GM18867 (cell line): ENCODE measurements at regions not wholly inside any gene's neighbourhood (a gene's known extent, or its start where the extent isn't known, plus 50 kb on each side); places are given as distances from the start of the nearest gene placed in this dataset.
A peak's percentile ranks its signal among the peaks of the same experiment; 100 is the strongest.

ENCODE experiments used
- ATAC-seq: cut with Tn5 transposase; IDR thresholded peaks from one replicate; pipeline ENCODE4 v1.9.1; 2021; ENCODE audit warnings: mild to moderate bottlenecking, moderate library complexity; ENCODE audit not compliant: unreplicated experiment

DNA sequence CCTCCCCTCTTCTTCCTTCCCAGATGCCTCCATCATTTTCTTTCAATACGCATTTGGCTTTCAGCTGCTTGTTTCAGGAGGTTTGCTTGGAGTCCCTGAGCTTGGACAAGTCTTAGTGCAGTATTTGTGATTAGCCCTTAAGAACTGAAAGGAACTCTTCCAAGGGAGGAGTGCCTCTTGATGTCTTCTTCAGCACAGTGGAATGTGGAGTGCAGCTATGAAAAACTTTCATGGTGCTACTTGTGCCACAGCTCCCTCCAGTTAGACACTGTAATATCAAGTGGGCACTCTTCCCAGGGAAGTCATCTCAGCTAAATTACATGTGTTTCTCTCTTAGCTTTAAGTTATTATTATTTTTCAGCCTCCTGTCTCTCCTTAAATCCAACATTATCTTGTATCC lies 173.1 kb downstream of the NECTIN3 start:
- ATAC-seq, result no peak

DNA sequence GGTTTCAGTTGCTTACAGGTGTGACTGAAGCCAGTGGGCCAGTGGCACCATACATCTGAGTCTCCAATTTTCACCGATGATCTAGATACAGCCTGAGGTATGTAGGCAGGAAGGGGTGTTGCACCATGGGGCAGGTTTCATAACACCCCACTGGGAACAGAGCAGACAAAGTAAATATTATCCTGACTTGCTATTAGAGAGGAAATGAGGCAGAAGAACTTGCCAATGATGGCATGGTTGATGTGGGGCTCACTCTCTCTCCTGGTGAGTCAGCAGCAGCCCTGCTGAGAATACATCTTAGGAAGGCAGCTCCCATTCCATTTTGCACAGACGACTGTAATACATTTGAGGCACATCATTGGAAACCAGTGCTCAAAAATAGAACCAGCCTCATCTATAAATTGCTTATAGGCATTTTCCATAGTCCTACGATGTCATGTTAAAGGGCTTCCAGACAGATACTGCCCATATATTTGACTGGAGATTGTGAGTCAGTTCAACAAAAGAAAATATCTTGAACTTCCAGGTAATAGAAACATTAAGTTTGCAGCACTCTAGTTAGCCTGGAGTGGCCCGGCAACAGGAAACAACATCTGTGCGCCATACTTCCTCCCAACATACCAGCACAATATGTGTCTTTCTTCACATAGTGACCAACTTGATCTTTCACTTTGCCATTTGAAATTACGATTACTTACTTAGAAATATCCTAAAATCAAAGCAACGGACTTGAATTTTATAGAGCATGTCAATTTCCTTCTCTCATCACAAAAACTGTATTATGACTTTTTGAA lies 175.5 kb downstream of the NECTIN3 start:
- no peak for ATAC-seq

DNA sequence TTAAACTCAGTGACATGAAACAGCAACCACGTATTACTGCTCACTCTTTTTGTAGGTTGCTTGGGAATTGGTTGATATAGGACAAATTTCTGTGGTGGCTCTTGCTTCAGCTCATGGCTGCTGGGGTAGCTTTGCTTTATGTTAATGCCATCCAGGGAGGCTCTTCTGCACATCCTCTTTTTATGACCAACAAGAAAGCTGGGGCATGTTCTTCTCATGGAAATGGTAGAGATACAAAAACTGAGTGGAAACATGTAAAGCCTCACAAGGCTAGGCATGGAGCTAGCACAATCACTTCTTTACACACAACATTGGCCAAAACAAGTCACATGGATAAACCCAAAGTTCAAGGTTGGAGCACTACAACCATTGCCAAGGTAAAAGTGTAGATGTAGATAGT lies 176.8 kb downstream of the NECTIN3 start:
- no peak for ATAC-seq

DNA sequence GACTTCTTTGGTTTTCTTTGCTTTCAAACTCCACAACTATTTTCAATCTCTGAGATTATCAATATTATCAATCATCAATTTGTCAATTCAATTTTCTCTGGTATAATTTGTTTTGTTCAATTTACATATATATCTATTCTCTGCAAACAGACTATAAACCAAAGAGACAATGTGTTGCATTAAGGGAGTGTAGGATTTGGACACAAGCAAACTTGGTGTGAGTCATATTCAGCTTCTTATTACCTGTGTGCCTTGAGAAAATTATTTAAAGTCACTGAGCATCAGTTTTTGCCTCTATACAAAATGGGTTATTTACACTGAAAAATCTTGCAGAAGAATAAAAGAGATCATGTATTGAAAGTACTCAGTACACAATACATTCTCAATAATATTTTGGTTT lies 177.8 kb downstream of the NECTIN3 start:
- no peak for ATAC-seq

DNA sequence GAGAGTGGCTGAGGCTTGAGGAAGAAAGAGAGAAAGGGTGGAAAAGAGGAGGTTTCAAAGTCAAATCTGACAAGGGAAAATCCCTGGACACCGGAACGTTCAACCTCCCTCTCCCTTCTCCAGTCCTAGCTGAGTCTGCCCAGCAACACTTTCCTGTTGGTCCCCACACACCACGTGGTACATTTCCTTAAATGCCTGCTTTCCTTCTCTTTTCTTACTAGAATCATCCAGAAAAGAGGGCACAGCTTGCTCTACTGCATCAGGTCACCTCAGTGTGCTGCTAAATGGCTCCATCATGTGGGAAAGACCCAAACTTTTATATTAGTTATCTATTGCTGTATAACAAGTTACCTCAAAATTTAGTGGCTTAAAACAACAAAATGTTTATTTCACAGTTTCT lies 181.2 kb downstream of the NECTIN3 start:
- ATAC-seq, result peak; percentile 62

DNA sequence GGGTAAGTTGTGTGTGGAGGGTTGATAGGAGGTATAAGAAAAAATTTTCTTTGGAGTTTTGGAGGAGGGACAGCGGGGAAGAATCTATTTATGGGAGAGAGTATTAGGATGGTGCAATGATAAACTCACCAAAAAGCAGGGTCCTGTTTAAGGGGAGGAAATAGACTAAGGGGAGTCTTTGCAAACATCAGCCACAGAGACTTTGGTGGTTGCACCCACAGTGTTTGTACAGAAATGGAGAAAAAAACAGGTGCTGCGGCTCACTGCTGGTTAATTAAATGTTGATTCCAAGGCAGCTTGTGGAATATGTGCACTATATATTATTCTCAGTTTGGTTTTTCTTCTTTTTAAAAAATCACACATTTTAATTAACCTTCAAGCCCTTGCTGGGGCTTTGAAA lies 182.1 kb downstream of the NECTIN3 start:
- ATAC-seq, result no peak

DNA sequence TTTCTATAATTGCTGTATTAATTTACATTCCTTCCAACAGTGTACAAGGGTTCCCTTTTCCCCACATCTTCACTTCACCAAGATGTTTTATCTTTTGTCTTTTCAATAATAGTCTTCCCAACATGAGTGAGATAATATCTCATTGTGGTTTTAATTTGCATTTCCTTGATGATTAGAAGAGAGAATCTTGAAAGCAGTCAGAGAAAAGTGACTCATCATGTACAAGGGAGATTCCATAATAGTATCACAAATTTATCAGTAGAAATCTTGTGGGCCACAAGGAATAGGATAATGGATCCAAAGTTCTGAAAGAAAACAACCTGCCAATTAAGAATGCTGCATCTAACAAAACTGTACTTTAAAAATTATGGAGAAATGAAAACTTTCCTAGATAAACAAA lies 189.3 kb downstream of the NECTIN3 start:
- ATAC-seq, result peak; percentile 54

DNA sequence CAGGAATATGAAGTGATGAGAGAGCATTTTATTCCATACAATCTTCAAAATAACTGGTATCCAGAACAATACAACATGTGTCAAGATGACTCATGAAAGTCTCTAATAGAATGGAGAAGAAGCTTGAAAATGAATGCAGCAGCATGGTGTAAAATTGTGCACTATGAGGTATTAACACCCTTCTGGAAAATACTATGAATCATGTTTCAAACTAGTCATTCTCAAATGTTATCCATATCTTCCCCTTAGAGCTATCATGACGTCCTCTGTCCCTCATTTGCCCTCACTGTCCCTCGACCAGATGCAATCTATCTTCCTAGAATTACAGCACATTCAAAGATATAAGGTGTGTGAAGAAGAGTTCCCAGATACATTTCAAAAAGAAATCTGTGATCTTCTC lies 198.2 kb downstream of the NECTIN3 start:
- no peak for ATAC-seq

DNA sequence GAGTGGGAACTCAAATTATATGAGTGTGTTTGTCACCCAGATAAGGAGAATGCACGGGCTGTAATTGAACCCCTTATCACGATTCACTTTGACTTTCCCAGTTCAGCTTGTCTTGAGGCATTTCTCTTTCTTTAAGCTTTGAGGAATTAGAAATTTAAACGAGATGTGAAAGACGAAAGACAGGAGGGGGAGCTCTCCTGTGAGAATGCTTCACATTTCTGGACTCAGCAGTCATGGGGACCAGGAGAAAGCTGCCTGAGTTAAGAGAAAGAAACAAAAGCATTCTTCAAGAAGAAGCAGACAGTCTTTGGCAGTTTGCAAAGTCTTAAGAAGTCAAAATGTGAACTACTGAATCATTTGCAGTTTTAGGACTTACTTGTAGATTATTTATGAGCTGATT lies 205.6 kb downstream of the NECTIN3 start:
- no peak for ATAC-seq

DNA sequence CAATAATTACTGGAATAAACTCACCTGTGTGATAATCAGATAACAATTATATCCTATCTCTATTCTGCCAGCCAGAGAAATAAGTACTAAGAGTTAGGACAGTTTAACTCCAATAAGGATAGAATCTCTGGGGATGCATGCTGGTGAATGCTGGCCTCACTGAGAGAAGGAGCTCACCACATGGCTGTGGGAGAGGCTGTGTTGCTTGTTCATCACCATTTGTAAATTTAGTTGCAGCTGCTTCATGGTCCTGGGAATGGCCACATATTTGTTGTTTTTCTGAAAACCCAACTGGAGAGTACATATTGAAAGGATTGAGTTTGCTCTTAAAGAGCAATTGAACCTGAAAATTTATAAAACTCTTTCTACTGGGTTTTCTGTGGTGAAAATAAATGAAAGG lies 207.3 kb downstream of the NECTIN3 start:
- no peak for ATAC-seq

DNA sequence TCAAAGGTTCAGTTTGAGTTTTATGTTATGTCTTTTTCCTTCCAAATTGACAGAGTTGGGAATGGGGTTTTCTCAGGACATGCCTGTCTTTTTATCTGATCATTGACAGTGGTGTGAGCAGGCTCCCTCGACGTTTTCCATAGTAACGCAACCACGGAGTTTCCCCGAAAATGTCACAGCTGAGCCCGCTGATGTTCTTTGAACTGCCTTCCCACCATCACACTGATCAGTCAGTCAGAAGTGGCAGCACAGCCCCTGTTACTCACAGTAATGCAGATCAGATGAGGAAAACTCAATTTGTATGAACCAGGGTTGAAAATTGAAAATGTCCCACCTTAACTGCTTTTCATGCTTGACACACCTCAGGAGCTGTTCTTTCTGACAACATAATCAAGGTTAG lies 210.4 kb downstream of the NECTIN3 start:
- no peak for ATAC-seq

DNA sequence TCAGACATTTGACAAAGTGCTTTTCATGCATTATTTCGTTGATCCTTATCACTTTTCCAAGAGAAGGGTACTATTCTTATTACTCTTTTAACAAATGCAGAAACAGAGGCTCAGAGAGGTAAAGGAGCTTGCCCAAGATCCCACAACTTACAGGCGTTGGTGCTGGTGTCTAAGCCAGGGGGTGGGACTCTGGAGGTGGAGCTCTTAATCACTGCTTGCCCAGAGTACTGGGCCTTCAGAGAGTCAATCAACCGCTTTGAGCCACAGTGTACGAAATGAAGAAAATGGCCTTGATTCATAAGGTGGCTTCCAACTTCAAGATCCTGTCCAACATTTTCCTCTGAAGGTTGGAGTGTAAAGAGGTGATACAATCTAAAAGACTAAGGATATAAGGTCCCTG lies 211.5 kb downstream of the NECTIN3 start:
- no peak for ATAC-seq

DNA sequence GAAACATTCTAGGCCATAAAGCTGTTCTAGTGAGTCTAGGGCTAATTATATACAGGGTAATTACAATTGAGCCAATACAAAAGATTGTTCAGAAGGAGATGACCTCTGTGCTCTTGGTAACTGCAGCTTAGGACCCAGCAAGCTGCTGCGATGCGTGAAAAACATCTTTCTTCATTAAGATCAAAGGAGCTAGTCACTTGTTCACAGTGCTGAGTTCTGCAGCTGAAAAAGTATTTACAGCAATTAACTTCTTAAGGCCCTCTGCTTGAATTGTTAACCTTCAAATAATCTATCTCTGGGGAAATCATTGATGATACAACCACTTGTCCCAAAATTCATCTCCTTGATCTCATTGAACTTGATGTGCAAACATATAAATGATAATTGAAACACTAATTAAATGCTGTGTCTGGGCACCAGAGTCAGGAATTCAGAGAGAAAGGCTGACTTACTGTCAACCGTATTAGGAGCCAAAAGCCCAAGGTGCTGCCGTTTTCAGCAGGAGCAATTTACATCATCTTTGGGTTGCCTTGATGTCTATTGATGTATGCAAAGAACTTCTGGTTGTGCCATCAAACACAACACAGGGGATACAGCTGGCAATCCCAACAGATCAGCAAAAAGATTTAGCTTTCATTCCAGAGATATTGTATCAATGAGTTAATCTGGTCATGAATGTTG lies 213.0 kb downstream of the NECTIN3 start:
- no peak for ATAC-seq

DNA sequence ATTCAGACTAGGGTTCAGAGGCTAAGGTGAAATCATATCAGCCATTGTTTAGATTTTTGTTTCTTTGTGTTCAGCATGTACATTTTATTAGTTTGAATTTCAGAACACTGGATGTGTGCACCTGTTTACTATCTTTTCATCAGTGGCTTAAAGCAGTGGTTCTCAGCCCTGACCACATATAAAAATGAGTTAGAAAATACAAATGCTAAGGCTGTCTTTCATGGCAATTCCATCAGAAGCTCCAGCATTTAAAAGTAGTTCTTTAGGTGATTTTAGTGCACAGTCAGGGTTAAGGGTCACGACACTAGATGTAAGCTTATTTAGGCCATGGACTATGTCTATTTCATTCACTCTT lies 213.5 kb downstream of the NECTIN3 start:
- no peak for ATAC-seq

DNA sequence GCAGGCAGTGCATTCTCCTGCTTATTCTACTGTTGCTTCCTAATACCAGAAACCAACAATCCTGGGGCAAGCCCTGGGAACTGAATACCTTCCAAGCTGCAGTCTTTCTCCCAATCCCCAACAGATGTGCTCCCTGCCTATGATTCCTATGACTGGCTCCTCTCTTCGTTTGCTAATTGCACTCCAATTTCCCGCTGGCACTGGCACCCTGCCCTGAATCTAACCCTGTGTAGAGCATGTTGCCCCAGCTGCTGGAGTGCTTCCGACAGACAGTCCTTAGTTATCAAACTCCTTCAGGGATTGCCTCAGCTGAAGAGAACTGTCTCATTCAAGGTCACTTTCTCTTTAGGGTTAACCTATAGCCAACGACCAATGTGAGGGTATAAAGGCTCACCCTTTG lies 214.1 kb downstream of the NECTIN3 start:
- no peak for ATAC-seq

DNA sequence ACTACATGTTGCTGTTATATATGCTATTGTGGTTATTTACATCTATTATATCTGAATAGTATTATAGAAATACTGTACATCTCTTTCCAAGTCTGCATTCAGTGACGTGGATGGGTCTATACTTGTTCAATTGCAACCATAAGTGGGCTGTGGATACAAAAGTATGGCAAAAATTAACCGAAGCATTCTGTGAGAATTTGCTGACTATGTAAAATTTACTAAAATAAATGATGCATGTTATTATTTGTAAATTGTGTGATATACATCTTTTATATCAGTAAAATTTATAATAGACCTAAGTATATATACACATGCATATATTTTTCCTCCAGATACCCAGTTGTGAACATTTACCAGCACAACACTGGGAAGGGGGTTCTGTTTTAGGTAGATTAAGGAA lies 215.1 kb downstream of the NECTIN3 start:
- ATAC-seq, result no peak

DNA sequence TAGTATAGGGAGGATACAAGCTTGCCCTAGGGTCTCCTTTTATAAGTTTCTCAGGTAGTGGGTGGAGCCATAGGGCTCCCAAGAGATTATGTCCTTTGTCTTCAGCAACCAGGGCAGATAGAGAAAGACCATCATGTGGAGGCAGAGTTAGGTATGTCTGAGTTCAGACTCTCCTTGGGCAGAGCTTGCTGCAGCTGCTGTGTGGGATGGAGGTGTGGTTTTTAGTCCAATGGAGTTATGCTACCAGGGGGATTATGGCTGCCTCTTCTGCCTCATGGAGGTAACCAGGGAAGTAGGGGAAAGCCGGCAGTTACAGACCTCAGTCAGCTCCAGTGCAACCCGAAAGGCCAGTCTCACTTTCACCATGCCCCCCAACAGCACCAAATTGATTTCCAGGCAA lies 220.5 kb downstream of the NECTIN3 start:
- ATAC-seq, result no peak

DNA sequence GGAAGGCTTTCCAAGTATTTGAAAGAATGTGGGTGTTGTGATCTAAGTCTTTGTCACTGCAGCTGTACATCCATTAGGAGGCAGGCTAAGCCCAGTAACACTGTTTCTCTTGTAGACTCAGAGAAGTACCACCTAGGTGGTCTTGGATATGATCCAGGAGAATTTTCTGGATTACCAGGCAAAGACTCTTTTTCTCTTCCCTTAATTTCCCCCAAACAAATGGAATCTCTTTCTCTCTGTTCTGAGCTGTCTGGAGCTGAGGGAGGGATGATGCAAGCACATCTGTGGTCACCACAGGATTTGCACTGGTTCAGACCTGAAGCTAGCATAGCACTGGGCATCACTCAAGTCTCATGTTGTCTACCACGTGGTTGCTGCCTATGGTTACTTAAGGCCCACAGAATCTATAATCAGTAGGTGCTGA lies 227.6 kb downstream of the NECTIN3 start:
- ATAC-seq, result no peak

DNA sequence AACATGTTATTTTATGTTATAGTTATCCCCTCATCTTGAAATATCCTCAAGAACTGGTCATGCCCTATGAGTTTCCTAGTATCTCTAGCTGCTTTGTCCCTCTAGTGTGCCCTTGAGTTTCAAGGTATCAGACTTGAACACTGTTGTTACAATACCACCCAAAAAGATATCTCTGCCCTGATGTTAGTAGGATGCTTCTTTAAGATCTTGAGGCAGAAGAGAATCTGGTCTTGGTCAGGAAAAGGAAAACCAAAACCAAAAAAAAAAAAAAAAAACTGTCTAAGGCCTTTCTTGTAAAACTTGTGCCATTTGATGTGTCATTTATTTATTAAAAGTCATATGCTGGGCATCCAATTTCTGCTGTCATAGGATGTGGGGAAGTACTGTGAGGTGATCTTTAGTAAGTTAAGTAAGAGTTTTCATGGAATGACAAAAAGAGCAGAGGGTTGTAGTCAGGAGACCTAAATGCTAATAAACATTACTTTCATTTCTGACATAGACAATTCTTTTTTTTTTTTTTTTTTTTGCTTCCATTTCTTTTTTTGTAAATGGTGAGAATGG lies 229.7 kb downstream of the NECTIN3 start:
- ATAC-seq, result no peak

DNA sequence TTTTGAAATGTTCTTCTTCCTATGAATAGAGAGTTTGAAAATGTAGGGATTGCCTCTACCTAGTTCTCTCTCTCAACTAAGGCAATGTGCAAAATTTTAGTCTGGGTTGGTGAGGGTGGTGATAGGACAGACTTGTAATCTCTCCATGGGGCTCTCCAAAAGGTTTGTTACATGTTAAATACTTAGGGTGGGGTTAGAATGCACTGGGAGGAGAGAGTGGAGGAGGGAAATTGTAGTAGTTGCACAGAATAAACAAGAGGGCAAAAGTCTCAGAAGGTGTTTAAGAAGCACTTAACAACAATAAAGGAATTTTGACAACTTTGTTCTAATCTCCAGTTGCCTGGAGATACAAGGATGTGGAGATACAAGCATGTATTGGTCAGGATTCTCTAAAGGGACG lies 230.4 kb downstream of the NECTIN3 start:
- no peak for ATAC-seq

DNA sequence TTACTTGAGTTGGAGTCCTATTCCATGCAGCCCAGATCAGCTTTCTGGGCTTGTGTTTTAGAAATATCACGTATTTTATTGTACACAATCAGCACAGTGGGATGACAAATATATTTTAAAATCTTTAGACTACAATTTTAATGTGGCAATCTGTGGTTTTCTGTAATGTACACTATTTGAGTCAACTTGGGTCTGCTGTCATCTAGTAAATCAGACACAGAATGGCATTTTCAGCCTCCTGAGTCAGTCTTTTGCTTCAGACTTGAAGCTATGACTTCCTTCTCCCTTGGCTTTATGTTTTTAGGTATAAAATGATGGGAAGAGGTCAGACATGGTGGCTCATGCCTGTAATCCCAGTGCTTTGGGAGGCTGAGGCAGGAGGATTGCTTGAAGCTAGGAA lies 232.1 kb downstream of the NECTIN3 start:
- ATAC-seq, result no peak

DNA sequence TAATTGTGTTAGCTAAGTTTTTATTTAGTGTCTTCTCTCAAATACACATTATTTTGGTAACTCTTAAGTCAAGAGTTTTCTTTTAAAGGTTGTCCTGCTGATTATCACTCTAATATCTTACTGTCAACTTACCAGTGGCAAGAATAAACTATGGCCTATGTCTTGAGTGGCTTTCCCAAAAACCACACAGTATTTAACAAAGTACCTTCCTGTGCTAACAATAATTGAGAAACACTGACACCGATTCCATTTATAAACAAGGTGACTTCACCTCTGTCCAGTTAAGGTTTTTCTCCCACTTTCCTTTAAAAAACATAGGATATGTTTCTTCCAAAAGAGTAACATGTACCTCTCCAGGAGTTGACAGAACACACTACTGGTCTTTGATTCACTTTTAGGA lies 234.3 kb upstream of the CD96 start:
- ATAC-seq, result no peak
